ENCODE measurements at regions not wholly inside any gene's neighbourhood (a gene's known extent, or its start where the extent isn't known, plus 50 kb on each side); places are given as distances from the start of the nearest gene placed in this dataset.
A peak's percentile ranks its signal among the peaks of the same experiment; 100 is the strongest.

DNA sequence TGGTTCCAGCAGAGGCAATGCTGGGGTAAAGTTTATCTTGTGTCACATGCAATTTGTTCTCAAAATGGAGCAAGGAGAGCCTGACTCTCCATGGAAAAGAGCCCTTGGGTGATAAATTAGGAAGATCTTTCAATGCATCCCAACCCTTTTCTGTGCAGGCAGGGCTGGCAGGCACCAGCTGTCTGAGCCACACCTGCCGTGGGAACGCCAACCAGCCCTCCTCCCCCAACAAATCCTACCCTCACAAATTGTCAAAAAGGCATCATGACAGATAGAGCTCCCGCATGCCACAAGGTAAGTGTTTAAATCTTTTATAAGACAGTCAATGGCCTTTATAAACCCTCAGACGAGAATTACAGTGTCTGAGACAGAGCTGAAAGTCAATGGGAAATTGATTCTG is 418.5 kb upstream of the CDH5 start:
- no peak for DNase-seq

DNA sequence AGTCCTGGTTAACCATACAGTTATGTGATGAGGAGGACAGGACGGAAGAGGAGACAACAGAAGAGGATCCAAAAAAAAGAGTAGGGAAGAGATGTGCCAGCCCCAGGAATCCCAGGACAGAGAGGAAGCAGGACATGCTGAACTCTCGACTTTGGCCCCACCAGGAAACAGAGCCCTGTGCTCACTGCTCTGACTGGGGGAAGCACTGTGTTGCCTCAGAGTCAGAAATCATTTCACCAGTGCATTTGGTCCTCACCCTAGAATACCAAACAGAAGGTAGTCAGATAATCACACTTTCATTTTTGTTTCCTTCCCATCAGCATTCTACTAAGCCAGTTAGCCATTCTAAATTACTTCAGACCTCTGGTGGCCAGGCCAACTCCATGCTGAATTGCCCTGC is 421.0 kb upstream of the CDH5 start:
- no peak for DNase-seq

DNA sequence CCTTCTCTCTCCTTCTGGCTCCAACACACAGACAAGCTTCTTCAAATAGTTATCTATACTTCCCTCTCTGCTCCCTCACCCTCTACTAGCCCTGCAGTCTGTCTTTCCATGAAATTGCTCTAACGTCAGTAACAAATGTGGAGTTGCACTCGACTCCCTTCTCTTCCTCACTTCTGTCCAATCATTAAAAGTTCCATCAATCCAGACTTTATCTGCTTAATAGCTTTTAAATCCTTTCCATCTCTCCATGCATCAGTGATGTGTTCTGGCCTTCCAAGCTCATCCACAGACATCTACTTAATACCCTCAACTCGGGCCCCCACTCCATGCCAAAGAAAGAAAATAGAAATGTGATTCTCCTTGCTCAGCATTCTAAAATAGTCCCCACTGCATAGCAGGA is 422.1 kb upstream of the CDH5 start:
- DNase-seq: no peak

DNA sequence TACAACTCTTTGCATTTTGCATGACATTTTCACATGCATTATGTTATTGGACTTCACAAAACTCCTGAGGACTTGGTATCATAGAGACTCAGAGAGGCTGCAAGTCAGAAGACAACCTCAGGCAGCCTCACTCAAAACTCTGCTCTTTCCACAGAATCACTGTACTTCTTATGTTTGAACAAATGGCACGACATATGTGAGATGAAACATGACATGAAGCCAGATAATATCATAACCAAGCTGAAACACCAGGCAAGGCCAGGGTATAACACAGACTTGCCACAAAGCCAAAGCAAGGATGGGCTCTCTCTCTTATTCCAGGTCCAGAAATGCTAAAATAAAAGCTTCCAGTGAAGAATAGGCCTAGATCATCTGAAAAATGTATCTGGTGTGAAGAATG is 425.8 kb upstream of the CDH5 start:
- peak in 1 of 14 donors; percentile 14 for DNase-seq

DNA sequence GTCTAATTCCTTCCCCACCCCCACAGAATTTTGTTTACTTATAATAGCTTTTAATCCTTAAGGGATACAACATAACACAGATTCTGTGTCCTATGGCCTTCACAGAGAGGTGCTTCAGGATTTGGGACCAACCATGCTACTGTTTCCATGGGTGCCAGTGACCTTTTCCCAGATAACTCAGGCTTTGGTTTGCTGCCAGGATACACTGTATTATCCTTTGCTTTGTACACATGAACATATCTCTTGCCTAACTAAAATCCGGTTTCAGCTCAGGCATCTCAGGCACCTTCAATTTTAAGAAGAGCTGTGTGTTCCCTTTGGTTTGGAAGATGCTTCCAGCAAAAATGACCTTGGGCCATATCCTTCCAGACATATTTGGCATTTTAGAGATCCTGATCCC is 428.4 kb upstream of the CDH5 start:
- DNase-seq: no peak

DNA sequence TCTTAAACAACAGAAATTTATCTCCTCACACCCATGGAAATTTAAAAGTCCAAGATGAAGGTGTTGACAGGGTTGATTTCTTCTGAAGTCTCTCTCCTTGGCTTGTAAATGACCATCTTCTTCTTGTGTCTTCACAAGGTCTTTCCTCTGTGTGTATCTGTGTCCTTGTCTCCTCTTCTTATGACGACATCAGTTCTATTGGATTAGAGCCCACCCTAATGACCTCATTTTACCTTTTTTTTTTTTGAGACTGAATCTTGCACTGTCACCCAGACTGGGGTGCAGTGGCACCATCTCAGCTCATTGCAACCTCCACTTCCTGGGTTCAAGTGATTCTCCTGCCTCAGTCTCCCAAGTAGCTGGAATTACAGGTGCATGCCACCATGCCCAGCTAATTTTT is 429.0 kb upstream of the CDH5 start:
- no peak for DNase-seq

DNA sequence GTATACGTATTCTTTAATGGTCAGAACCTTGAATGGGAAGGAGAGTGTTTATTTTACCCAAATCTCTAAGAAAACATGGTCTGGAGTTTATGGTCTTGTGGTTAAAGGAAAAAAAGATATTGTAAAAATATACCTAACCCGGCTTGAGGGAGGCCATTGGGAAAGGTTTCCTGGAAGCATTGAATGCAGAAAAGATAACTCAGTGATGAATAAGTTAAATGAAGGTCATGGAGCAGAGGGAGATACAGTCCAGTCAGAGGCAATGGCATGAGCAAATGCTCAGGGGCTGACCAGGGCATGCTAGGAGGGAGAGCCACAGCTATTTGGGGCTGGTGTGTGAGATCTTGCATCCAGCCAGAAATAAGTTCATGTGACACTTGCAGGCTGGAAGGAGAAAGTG is 430.4 kb upstream of the CDH5 start:
- no peak for DNase-seq

DNA sequence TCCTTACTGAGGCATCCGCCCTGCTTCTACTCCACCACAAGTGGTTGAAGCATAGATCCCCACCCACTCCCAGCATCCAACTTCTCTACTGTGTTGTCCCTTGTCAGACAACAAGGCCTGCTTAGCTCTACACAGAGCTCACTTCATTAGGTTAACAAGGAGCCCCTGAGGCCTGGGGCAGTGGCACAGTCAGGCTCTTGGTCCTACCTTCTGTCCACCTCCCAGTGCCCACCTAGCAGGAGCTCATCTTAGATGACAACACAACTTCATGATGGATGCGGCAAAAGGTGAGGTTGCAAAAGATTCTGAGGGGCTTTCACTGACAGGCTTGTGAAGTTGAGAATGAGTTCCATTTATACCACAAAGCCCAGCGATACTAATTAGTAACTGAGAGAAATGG is 432.0 kb upstream of the CDH5 start:
- no peak for DNase-seq

DNA sequence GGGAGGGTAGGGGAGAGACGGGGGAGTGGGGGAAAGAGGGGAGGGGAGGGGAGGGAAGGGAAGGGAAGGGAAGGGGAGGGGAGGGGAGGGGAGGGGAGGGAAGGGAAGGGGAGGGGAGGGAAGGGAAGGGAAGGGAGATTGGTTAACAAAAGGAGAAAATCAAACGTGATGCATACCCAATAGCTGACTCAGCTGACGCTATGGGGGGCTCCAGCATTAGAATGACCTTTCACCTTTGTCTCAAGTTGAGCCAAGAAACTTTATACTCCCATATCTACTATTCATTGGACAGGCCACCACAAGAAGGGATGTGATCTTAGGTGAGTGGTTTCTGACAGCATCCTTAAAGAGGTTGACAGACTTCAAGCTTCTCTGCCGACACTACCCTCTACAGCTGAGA is 432.8 kb upstream of the CDH5 start:
- DNase-seq: no peak

DNA sequence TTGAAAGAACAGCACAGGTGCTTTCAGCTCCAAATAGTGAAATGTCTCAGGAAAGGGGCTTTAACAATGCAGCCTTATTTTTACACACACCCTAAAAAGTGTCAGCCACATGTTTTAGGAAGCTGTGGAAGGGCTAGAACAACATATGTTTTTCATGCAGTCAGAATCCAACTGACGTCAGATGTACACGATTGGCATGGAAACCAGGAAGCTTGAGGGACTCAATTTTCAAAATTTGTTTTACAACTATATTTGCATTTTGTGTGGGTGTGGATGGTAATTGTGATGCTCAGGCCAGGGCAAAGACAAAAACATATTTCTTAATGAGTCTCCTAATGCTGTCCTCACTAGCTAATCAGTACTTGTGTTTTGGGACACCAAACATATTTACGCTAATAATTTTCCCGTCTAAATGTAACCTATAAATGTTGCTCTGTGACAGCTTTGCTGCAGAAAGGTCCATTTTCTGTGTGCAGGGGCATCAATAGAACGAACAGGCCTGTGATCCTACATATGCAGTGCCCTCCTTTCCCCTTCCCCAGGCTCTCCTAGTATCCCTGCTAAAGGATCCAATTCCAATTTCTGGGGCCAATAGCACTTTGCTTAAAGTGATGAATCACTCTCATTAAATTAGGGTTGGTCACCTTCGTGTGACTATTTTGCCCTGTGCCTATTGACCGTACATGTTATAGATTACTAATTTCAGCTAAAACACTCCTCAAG is 434.0 kb upstream of the CDH5 start:
- no peak for DNase-seq

DNA sequence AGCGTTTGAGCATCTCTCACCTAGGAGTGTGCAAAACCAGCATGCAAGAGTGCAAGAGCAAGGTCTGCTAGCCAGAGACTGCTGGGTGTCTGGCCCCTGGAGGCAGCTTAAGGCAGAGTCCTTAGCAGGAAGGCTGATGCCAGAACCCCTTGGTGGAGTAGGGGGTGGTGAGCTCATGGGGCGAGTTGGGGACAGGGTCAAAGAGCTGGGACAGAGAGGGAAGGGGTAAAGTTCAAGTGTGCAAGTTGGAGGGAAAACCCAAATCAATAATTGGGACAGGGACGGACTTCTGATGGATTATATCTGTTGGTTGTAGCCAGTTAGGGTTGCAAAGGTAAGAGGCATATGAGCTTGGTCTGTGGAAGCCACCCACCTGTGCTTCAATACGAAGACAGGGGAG is 443.6 kb upstream of the CDH5 start:
- DNase-seq: no peak

DNA sequence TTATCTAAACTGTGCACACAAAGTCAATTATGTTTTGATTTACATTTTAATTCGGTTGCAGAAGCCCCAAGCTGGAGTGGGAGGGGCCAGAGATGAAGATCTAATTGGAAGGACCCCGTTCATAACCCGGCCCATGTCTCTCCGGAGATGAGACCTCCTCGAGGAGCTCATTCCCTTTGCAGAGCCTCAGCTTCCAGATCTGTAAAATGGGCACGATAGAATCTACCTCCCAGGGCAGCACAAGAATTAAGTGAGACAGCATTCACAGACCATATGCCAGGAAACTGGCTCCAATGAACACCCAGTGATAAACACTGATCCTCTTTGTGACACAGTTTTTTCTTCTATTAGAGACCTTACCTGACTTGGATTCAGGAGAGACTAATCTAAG is 446.5 kb upstream of the CDH5 start:
- no peak for DNase-seq

DNA sequence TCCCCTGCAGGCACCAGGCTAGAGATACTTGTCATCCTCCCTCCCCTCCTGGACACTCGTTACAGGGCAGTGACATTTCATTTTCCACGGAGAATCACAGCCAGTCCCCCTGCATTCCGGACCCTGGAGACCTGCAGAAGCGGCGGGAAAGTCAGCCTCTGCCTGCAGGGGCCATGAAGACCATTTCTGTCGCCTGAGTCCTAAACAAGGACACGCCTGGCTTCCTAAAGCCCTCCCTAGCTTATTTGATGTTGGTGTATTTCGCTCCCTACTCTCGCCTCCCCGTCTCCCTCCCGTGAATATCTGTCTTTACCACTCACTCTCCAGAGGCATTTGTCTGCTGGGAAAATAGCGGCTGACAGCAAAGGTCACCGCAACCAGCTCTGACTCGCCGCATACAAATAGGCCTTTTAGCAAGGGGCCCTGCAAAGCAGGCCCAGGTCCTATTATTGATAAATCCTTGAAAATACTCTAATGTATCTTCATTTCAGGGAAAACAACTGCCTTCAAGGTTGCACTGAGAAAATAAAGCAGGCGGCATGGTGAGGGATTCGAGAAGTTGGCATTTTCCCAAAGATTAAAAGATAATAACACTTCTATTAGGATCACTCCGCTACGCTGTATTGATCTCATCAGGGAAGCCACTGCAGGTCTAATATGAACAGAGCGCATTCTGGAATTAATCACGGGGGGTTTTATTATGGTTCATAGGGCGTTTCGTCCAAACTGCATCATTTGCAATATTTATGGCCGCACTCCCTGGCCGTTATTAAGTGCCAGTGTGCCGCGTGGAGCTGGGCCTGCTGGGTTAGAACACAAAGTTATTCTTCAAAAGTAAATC is 447.1 kb upstream of the CDH5 start:
- no peak for DNase-seq

DNA sequence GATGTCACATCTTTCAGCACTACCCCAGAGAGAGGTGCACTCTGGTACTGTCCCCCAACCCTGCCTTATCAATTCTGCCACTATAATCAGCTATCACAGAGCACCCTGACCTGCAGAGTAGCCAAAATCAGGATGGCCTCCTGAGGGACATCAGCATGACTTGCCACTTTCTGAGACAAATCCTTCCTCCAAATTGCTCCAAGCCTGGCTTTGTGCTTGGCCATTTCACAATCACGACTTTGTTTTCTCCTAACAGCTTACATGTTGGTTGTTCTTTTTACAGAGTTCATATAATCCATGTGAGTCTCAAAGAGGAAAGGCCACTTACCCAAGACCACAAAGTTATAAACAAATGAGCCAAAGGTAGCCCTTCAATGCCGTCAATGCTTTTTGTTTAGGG is 449.0 kb upstream of the CDH5 start:
- DNase-seq: no peak

DNA sequence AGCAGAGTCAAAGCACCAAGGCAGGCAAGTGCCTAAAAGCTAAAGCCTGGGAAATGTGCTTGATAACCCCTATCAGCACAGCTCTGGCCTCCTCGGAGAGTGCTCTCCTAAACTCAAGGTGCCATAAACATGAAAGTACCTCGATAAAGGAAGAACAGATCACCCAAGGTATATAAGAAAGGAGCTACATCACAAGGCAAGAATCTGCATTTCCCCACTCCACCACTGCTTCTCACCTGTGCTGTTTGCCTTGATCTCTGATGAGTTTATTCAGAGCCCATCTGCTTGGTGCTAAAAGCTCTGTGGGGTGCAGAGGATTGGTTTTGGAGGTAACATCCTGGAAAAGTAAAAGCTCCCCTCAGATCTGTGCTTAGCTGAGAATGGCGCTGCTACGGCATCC is 449.5 kb upstream of the CDH5 start:
- no peak for DNase-seq

DNA sequence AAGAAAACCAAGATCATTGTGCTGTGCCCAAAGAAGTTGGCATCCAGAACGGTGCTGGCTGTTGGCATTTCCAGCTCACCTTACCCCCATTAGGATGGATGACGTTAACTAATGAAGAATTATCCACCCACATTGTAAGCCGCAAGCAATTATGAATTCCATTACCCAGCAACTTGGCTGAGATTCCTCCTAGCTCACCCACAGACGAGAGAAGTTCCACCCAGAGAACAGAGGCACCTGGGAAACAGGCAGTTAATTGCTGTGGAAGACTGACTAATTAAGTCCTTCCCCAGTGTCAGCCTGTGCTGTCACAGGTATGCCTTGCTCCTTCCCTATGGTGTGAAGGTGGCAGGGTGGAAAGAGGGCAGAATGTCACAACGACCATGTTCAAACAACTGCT is 456.2 kb upstream of the CDH5 start:
- no peak for DNase-seq

DNA sequence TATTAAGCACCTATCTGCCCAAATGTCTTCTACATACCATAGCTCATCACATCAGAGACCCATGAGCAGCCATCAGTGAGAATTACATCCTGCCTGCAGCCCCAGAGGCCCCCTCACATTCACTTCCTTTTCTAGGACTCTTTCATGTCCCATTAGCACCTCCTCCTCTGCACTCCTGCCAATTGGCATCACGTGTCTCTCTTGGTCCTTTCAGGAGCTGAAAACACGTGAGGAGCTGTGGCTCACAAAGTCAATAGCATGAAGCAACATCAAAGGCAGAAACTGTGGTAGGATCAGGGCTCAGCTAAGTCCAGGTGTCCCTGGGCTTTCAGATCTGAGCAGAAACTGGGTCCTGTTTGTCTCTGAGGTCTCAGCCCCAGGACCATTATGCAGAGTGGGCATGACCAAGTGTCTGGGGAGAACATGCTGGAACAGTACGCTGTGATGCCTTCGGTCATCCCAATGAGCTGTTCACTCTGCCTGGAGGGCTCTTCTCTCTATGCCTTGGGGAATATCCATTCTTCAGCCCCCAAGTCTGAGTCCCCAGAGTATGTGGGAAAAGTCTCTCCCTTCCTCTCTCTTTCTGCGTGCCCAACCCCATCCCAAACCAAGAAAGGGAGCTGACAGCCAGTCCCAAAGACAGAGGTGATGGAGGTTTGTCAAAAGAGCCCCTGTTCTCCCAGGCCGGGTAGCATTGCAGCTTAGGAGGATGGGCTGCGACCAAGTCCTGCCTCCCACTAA is 457.0 kb upstream of the CDH5 start:
- no peak for DNase-seq

DNA sequence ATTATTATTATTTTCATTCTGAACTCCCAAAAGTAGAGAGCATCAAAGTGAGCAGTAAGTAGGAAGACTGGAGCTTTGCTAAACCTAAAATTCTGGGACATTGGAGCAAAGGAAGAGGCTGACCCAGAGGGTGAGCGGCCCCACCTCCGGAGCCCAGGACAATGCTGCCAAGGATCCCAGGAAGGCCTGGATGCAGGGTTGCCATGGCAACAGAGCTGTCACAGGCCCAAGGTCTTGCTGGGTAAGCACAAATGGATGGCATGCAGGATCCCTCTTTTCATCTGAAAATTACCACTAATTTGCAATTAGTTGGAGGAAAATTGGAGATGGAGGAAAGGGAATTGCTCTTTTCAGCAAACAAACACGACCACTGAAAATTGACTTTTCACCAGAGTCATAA is 457.9 kb upstream of the CDH5 start:
- peak in 3 of 14 donors; percentile 4 to 77 (median 10) for DNase-seq

DNA sequence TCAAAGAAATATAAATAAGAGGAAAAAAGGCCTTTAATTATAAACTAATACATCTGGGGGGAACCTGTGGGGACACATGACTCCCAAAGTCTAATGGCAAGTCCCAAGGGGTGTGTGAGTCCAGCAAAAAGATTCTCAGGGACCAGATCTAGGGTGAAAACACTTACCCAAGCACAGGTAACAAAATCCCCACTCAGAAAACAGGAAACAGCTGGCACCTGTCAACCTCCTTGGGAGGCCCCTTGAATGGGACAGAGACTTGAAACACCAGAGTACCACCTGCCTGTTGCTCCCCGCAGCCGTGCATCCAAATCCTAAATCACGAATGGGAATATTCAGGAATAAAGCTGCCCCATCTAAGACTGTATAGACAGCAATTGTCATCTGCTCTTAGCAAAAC is 461.2 kb upstream of the CDH5 start:
- no peak for DNase-seq

DNA sequence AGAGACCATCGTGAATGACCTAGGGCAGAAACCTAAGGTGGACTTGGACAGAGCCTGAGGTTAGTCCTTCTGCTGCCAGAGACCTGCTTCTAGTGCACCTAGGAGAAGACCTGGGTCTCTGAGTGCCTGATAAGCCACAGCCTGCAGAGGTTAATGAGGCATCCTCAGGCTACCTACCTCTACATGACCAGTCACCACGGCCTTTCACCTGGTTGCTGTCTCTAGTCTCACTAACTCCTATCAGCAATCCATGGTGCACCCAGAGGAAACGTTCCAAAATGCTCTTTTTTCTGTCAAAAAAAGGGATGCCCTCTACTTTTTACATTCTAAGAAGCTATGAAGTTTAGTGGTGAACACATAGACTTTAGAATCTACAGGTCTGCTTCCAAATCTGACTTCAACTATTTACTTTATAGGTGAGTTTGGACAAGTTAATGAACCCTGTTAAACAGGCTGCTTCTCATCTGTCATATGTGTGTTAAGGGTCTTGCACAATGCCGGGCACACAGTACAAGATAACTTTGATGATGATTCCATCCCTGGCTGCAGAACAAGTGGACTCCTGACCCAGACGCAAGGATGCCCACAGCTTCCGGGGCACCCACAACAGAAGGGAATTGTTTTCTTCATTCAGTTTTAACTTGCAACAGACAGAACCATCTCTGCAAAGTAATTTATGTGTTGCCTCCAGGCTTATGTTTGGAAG is 469.9 kb upstream of the CDH5 start:
- DNase-seq: no peak

DNA sequence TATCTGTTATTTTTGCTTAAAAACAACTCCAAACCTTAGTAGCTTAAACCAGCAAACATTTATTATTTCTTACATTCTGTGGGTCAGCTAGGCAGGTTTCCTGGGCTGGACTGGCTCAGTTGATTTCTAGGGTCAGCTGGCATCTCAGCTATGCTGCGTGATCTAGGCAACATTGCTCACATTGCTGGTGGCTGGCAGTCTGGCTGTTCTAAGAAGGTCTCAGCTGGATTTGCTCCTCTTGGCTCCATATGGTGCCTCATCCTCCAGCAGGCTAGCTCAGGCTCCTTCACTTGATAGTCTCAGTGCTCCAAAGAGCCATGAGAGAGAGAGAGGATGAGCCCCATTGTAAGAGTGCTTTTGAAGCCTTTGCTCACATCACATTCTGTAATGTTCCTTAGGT is 470.6 kb upstream of the CDH5 start:
- DNase-seq: no peak

DNA sequence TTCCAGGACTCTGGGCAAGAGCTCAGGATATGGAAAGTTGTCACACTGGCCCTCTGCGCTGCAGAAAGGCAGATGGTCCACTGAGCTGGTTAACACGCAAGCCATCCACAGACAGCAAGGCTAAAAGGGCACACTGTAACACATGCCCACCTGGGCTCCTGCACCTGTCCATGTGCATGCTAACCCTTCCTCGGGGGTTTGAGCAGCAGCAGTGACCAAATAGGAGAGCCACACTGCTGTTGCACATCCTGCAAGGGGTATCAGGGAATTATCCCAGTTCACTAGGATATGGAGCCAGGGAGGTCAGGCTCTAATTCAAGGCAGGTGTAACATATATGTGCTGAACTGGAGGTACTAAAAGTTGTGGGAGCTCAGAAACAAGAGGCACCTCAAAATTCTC is 471.0 kb upstream of the CDH5 start:
- no peak for DNase-seq

DNA sequence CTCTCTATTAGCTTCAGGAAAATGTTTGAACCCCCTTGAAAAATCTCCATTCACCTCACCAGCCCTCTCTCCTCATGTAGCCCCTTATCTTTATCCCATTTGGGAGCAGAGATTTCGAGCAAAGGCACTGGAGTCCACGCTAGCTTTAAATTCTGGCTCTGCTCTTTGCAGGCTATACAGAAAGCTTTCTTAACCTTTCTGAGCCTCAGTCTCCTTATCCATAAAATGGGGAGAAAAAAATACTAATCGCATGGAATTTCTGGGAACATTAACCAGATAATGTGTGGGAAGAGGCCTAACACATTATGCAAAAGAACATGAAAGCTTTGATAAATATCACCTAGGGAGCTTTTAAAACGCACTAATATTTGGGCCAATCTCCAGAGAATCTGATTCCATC is 476.3 kb upstream of the CDH5 start:
- no peak for DNase-seq

All from C1 segment of cervical spinal cord (tissue), 14 donors.